Liver (tissue), 8 donors: ENCODE measurements at regions not wholly inside any gene's neighbourhood (a gene's known extent, or its start where the extent isn't known, plus 50 kb on each side); places are given as distances from the start of the nearest gene placed in this dataset.

Experiments
- DNase-seq: peaks from one replicate; pipeline ENCODE4 v3.0.0-alpha.2; 2017; ENCODE audit warnings: low spot score
- H3K27ac ChIP-seq, 2 donors: one replicate each; pipeline ENCODE4 v1.7.0; 2013; ENCODE audit warnings: inconsistent platforms in 2 of 2, low read length in 2 of 2, control low read depth in 1 of 2, low read depth in 1 of 2, mild to moderate bottlenecking in 1 of 2
- H3K27me3 ChIP-seq, 4 donors: one replicate each; pipeline versions ENCODE4 v1.6.1 to v1.7.0; 2013; ENCODE audit warnings: low read length in 3 of 4, inconsistent platforms in 1 of 4, mild to moderate bottlenecking in 1 of 4, moderate library complexity in 1 of 4; ENCODE audit not compliant: control insufficient read depth in 4 of 4, insufficient read depth in 4 of 4
- H3K36me3 ChIP-seq, 4 donors: one replicate each; pipeline versions ENCODE4 v1.6.1 to v1.7.0; 2013; ENCODE audit warnings: low read length in 3 of 4, mild to moderate bottlenecking in 3 of 4, low read depth in 1 of 4, moderate library complexity in 1 of 4; ENCODE audit not compliant: control insufficient read depth in 4 of 4, insufficient read depth in 3 of 4
- H3K4me1 ChIP-seq, 4 donors: one replicate each; pipeline versions ENCODE4 v1.6.1 to v1.7.0; 2013; ENCODE audit warnings: low read length in 3 of 4, mild to moderate bottlenecking in 3 of 4, moderate library complexity in 1 of 4; ENCODE audit not compliant: control insufficient read depth in 4 of 4, insufficient read depth in 4 of 4
- H3K4me3 ChIP-seq, 3 donors: one replicate each; pipeline versions ENCODE4 v1.6.1 to v1.7.0; 2013; ENCODE audit warnings: low read length in 3 of 3, control low read depth in 1 of 3, low read depth in 1 of 3, mild to moderate bottlenecking in 1 of 3
- H3K9ac ChIP-seq, 2 donors: one replicate each; pipeline ENCODE4 v1.7.0; 2013; ENCODE audit warnings: low read length in 2 of 2, mild to moderate bottlenecking in 2 of 2, moderate library complexity in 2 of 2, control low read depth in 1 of 2, low read depth in 1 of 2
- H3K9me3 ChIP-seq, 4 donors: one replicate each; pipeline versions ENCODE4 v1.6.1 to v1.7.0; 2013; ENCODE audit warnings: low read length in 3 of 4; ENCODE audit not compliant: control insufficient read depth in 4 of 4
- ATF3 ChIP-seq: IDR thresholded peaks from 2 replicates; pipeline ENCODE4 v1.6.1; 2016; ENCODE audit warnings: antibody characterized with exemption
- CTCF ChIP-seq: fragments of 150-350 bp; IDR thresholded peaks from 2 replicates; pipeline ENCODE4 v1.5.1; 2017; ENCODE audit warnings: improper control_type of control experiment, low read depth, low read length; ENCODE audit not compliant: missing input control
- EGR1 ChIP-seq, 2 donors: IDR thresholded peaks; 2 replicates each; pipeline ENCODE4 v1.6.1; 2016 to 2018; ENCODE audit warnings: antibody characterized with exemption in 2 of 2, low read depth in 2 of 2
- FOXA1 ChIP-seq: IDR thresholded peaks from 2 replicates; pipeline ENCODE4 v1.6.1; 2016; ENCODE audit warnings: antibody characterized with exemption
- FOXA2 ChIP-seq: IDR thresholded peaks from 2 replicates; pipeline ENCODE4 v1.6.1; 2016; ENCODE audit warnings: antibody characterized with exemption
- GABPA ChIP-seq, 2 donors: IDR thresholded peaks in 1 of 2; conservative IDR thresholded peaks in 1 of 2; 2 replicates each; pipeline ENCODE4 v1.6.1; 2016; ENCODE audit warnings: antibody characterized with exemption in 2 of 2, mild to moderate bottlenecking in 1 of 2, moderate library complexity in 1 of 2
- HNF4A ChIP-seq, 2 donors: conservative IDR thresholded peaks; 2 replicates each; pipeline ENCODE4 v1.6.1; 2016; ENCODE audit warnings: antibody characterized with exemption in 2 of 2, mild to moderate bottlenecking in 2 of 2
- HNF4G ChIP-seq: IDR thresholded peaks from 2 replicates; pipeline ENCODE4 v1.6.1; 2016; ENCODE audit warnings: antibody characterized with exemption
- JUND ChIP-seq, 2 donors: IDR thresholded peaks; 2 replicates each; pipeline ENCODE4 v1.6.1; 2016; ENCODE audit warnings: antibody characterized with exemption in 2 of 2
- MAX ChIP-seq: IDR thresholded peaks from 2 replicates; pipeline ENCODE4 v1.6.1; 2016; ENCODE audit warnings: antibody characterized with exemption
- NR2F2 ChIP-seq: IDR thresholded peaks from 2 replicates; pipeline ENCODE4 v1.6.1; 2016; ENCODE audit warnings: antibody characterized with exemption
- RAD21 ChIP-seq, 2 donors: IDR thresholded peaks; 2 replicates each; pipeline ENCODE4 v1.6.1; 2016; ENCODE audit warnings: antibody characterized with exemption in 2 of 2, mild to moderate bottlenecking in 2 of 2
- REST ChIP-seq: IDR thresholded peaks from 2 replicates; pipeline ENCODE4 v1.6.1; 2016; ENCODE audit warnings: antibody characterized with exemption, mild to moderate bottlenecking
- RXRA ChIP-seq, 2 donors: IDR thresholded peaks; 2 replicates each; pipeline ENCODE4 v1.6.1; 2017 to 2018; ENCODE audit warnings: antibody characterized with exemption in 2 of 2, mild to moderate bottlenecking in 1 of 2
- SP1 ChIP-seq: IDR thresholded peaks from 2 replicates; pipeline ENCODE4 v1.6.1; 2018; ENCODE audit warnings: antibody characterized with exemption, mild to moderate bottlenecking
- TAF1 ChIP-seq: conservative IDR thresholded peaks from 2 replicates; pipeline ENCODE4 v1.6.1; 2016; ENCODE audit warnings: antibody characterized with exemption, mild to moderate bottlenecking
- YY1 ChIP-seq: IDR thresholded peaks from 2 replicates; pipeline ENCODE4 v1.6.1; 2016; ENCODE audit warnings: antibody characterized with exemption, mild to moderate bottlenecking
- ZBTB33 ChIP-seq: IDR thresholded peaks from 2 replicates; pipeline ENCODE4 v1.6.1; 2016; ENCODE audit warnings: antibody characterized with exemption
- WGBS: extraction: QIAGEN DNeasy Blood & Tissue Kit; methylation state at CpG from one replicate; pipeline ENCODE4 v1.1.7; 2013; 5-methylcytosine and 5-hydroxymethylcytosine counted together
- donor health status: healthy.
- donor health status: healthy.
- donor health status: healthy.
- donor health status: healthy.
- donor health status: healthy.

- no peaks in the 10 kb centered on the region for H3K4me1 ChIP-seq
- no peak overlapping the region for H3K27ac ChIP-seq
- H3K4me3 ChIP-seq, result no peak overlapping the region
- WGBS, result 64% methylated on average over 1 of the region's 1 CpG
- TF ChIP-seq FOXA1 (no peak), RXRA (IDR thresholded peaks at IDR 0.05) (no peak), YY1 (no peak), HNF4G (no peak), ZBTB33 (no peak), SP1 (no peak), MAX (no peak), NR2F2 (no peak), HNF4A (conservative IDR thresholded peaks at IDR 0.05) (no peak), GABPA (IDR thresholded peaks at IDR 0.05 in 1 of 2, conservative IDR thresholded peaks at IDR 0.05 in 1 of 2) (no peak), JUND (IDR thresholded peaks at IDR 0.05) (no peak), RAD21 (IDR thresholded peaks at IDR 0.05) (no peak), FOXA2 (no peak), REST (no peak), ATF3 (no peak), CTCF (no peak), EGR1 (IDR thresholded peaks at IDR 0.05; ENCODE audit: low read depth in 2 of 2) (no peak), TAF1 (no peak)
- peaks cover 2 to 8% (median 5%) of the 10 kb centered on the region in 4 donors for H3K9me3 ChIP-seq
- no peak overlapping the region for H3K9ac ChIP-seq
- H3K27me3 ChIP-seq, result no peaks in the 10 kb centered on the region
- DNase-seq, result no peak
- no peaks in the 10 kb centered on the region for H3K36me3 ChIP-seq
Observed at GRCh38 chr6:88481519-88481918, 315.4 kb upstream of the CNR1 start.

GRCh38 chr6:88480816-88481215, 314.7 kb upstream of the CNR1 start:
- H3K4me3 ChIP-seq, result no peak overlapping the region
- peaks cover 0 to 2% (median 0%) of the 10 kb centered on the region in 4 donors for H3K27me3 ChIP-seq
- no peak overlapping the region for H3K9ac ChIP-seq
- no peak for DNase-seq
- no peaks in the 10 kb centered on the region for H3K4me1 ChIP-seq
- peaks cover 2 to 8% (median 5%) of the 10 kb centered on the region in 4 donors for H3K9me3 ChIP-seq
- H3K36me3 ChIP-seq, result no peaks in the 10 kb centered on the region
- WGBS, result 85% methylated on average over 5 of the region's 5 CpGs
- H3K27ac ChIP-seq, result no peak overlapping the region
- TF ChIP-seq FOXA2 (no peak), YY1 (no peak), RXRA (IDR thresholded peaks at IDR 0.05) (no peak), JUND (IDR thresholded peaks at IDR 0.05) (no peak), ZBTB33 (no peak)
